ENCODE measurements at regions not wholly inside any gene's neighbourhood (a gene's known extent, or its start where the extent isn't known, plus 50 kb on each side); places are given as distances from the start of the nearest gene placed in this dataset.

DNA sequence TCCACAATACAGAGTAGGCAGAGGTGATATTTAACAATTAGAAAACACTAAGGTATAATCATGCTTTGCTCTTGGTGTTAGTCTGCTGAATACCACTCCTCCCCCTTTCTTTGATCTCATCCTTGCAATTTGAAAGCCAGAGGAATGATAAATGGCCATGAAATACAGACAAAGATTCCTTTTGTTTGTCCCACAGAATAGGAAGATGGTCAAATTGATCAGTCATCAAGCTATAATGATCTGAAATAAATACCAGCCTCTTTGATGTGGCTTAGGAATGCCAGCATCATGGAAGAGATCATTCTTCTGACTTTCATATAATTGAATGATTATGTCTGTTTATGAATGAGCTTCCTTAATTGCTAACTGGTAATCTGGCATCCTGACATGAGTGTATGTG, 1541.7 kb upstream of the CDH8 start:
- DNase-seq: no peak

DNA sequence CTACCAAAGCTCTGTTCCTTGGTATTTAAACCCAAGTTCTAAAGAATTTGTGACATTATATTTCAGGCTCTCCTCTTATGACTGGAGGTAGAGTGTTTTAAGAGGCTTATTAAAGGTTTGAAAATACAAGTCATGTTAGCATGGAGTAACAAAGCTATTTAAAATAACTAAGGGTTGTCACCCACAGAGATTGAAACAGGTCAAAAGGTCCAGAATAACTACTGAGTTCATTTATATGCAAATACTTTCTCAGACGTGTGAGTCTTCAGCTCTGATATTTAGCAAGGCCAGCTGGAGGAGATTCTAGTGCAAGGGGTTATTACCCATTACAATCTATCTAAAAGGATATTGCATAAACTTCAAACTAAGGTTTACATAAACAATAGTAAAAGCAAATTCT, 1538.8 kb upstream of the CDH8 start:
- no peak for DNase-seq

DNA sequence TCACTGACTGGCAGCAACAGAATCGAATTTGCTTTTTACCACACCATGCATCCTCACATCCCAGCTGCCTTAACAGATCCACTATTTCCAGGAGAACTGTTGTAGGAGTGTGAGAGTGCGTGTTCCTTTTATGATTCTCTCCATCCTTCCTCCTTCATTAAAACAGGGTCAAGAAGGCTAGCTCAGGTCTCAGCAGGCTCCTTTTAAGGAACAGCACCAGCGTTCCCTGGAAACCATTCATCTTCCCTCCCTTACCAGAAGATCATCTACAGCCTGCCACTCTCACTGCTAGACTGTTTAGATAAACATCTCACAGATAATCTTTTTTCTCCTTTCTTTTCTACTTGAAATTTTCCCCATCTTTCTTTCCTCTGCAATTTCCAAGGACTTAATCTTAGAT, 1531.9 kb upstream of the CDH8 start:
- DNase-seq: no peak

DNA sequence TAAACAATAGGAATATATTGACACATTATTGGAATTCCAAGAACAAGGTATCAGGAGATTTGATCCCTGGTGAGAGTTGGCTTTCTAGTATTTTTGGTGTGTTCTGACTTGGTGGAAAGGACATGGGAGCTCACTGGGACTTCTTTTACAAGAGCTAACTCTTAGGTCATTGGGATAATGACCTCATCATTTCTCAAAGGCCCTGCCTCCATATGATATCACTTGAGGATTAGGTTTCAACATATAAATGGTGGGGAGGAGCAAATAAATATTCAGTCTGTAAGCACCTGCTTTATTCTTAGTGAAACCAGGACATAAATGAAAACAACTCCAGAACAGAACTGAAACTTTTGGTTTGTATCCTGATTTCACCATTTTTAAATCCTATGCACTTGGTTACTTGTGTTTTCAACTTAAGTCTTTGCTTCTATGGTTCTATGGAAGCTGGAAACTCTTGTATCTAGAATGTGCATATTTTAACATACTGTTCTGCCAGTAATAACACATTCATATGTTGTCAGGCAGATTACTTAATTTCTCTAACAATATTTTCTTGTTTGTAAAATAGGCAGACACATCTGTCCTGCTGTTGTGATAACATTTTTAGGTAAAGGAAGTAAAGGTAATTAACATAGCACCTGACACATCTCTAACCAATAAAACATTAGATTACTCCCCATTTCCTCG, 1527.7 kb upstream of the CDH8 start:
- no peak for DNase-seq

DNA sequence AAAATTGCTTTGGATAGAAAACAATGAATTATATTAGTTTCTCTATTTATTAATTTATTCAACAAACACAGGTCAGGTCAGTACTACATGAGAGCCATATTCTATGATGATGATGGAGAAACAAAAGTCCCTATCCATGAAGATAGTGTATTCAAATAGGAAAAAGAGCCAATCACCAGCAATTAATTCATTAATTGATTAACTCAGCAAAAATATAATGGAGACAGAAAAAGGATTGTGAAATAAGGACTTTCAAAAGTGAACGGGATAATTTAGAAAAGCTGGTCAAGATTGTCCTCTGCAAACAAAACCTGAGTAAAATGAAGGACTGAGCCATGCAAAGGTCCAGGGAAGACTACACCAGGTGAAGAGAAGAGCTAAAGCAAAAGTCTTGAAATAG, 1517.7 kb upstream of the CDH8 start:
- no peak for DNase-seq

DNA sequence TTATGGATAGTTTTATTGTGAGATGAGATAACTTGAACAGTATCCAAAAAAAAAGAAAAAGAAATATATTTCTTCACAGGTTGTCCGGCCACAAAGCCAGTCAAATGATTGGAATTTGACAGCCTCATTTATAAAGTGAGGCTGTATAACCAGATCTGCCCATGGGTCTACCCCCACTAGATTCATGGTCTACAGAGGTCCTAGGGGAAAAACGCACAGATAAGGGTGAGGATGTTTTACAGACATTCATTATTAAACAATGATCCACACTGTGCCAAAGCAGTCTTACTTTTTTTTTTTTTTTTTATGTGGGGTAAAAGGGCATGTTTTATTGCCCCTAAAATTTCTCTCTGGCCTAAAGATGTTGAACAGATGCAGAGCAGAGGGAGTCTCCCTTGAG, 1503.0 kb upstream of the CDH8 start:
- DNase-seq: no peak

DNA sequence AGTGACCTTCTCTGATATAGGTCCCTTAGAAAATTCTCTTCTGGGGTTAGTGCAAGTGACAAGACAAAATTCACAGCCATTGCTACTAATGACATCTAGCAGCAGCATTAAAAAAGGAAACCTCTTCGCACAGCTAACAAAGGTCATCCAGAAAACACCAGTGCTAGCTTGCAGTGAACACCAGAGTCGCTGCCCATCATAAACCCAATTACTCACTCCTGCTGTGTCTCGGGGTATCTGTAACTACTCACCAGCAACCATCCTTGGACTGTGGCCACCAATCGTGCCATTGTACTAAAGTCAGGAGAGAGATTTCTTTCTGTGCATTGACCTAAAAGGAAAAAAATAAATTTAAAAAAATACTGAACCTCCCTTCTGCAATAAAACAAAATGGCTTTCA, 1494.7 kb upstream of the CDH8 start:
- no peak for DNase-seq

DNA sequence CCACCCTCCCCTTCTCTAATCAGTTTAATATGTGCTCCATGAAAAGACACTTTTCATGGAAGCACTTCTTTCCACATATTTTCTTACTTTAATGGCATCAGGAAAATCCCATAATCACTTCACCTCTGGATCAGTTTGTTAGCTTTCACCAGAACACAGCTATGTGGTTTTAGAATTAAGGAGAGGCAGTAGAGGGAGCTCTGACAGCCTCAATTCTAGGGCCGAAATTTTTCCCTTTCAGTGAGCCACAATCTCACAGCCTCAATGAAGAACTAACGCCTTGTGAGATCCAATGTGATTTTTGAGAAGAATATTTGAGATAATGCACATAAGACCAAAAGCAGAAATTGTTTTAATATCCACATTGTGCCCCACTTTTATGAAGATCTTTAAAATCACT, 1494.0 kb upstream of the CDH8 start:
- DNase-seq: no peak

DNA sequence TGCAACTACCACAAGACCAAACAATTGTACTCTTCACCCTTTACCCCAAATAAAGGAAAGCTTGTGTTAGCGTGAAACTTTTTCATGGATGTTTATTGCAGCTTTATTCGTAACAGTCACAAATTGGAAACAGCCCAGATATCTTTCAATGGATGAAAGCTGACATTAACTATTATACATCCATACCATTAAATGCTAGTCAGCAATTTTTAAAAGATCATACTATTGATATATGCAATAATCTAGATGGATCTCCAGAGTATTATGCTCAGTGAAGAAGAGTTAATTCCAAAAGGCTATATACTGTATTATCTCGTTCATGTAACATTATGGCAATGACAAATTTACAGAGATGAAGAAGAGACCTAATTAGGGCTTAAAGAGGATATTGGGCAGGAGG, 1491.2 kb upstream of the CDH8 start:
- no peak for DNase-seq

DNA sequence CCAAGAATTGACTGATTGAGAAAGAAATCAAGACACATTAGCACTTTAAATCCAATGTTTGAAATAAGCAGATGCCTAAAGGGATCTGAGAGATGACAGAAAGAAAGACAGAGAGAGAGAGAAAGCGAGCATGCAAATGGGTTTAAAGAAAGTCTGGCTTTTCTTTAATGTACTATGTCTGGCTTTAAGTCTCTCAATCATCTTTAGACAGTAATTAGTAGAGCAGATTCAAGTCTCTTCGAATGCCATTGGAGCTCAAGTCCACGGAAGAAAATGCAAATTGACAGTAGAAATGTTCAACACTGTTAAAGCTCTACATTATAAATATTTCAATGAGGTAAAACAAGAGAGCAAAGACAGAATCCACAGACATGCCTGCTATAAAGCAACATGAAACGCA, 1480.2 kb upstream of the CDH8 start:
- DNase-seq: no peak

DNA sequence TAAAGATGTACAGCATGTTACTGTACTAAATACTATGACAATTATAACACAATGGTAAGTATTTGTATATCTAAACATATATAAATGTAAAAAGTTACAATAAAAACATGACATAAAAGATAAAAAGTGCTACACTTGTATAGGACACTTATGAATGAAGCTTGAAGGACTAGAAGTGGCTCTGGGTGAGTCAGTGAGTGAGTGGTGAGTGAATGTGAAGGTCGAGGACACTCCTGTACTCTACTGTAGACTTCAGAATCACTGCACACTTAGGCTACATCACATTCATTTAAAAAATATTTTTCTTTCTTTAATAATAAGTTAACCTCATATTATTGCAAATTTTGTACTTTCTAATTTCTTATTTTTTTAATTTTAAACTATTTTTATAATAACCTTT, 1476.7 kb upstream of the CDH8 start:
- no peak for DNase-seq

DNA sequence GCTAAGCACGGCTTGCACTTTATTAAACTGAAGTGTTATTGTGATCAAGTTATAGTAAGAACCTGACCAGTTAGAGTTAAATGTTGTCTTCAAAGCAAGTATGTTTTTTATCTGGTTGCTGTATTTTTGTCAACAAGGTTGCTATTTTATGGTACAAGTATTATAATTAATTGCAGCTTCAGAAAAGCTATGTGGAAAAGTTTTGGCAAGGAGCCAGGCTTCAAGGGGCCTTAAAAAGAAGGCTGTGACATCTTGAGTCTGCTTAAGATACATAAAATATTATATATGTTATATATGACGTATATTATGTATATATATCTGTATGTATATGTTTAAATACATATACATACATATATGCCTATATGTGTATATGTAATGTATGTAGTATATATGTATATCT, 1461.2 kb upstream of the CDH8 start:
- no peak for DNase-seq

DNA sequence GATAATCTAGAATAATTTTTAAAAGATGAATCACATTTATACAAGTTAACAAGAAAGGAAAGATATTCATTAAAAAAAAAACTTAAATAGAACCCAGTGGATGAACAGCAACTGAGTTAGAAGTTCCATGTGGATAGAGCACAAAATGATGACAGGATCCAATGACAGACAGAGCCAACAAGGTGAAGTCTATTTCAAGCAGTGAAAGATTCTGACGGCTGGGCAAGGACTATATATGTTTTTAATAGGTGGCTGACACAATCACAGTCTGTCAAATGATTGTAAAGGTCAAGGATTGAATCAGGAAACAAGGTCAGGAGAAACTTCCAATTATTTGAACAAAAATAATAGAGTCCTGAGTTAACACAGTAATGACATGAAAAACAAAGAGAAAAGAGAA, 1460.0 kb upstream of the CDH8 start:
- DNase-seq: no peak

DNA sequence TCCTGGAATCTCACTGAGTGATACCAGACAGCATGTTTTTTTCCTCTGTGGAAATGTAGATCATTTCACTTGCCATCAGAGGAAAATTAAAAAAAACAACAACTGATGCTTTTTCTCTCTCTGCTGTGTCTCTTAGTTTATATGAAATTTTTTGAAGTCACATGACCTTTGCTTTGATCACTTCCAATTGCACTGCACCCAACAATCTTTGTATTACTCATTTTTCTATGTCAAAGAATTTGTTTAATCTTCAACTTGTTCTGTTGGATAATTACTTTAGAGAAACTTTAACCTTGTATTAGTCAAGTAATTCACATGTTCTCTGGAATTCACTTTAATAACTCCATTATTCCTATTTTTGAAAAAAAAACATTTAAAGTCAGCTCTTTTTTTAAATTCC, 1452.7 kb upstream of the CDH8 start:
- DNase-seq: no peak

DNA sequence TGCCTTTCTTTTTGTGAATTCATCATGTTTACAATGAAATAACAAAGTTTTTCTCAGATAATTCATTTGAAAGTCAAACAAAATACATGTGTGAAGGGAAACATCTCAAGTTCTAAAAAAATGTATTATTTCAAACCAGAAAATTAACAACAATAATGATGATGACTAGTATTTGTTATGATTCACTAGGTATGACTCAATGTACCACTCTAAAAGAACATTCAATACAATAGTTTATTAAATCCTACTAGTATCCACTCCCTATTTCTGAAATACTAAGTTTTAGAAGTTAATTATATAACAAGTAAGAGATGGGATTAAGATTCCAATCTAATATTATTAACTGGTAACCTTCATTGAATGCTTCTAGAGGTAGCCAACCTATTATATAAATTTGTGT, 1444.8 kb upstream of the CDH8 start:
- DNase-seq: no peak

DNA sequence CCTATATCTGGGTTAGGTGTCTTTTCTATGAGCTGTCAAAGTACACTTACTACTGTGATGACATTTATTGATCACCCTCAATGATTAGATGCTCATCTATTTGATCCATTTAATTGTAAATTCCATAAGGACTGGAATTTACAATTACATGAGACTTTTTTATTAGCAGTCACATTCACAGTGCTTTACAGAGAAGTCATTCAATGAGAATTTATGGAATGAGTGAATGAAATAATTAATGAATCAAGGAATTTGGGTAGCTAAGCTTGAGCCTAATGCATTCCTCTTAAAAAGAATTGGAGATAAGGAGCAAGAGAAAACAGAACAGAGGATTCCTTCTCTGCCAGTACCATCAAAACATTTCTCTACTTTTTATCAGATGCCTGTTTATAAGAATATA, 1437.5 kb upstream of the CDH8 start:
- no peak for DNase-seq

DNA sequence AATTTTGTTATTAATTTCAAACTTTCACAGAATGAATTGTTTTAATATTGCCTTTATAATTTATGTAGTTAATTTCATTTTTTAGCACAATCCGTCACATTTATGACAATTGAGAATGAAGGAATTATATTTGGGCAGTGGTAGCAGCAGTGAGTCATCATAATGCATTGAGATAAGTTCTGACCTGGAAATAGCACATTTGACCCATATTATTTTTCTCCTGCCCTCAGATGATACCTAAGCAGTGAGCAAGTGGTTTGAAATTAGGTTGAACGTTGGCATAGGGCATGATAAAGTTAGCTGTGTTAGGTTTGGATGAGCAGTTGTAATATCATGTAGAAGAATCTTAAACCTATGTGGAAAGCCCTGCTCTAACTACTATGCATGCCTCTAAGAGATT, 1431.3 kb upstream of the CDH8 start:
- no peak for DNase-seq

DNA sequence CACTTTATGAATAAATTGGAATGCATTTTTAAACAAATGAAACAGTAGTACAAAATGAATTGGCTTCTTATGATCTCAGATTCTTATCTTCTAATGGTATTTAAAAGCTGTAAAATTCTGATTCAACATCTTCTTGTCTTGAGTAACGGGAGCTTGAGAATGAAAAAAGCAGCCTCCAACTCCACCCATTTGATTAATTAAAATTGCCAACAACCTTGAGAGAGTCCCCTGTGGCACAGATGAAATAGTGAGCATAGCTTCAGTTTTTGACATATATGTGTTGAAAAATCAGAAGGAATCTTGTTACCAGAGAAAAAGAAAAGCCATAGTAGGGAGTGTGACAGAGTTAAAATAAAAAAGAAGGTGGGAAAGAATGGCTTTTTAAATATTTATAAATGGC, 1426.1 kb upstream of the CDH8 start:
- DNase-seq: no peak

DNA sequence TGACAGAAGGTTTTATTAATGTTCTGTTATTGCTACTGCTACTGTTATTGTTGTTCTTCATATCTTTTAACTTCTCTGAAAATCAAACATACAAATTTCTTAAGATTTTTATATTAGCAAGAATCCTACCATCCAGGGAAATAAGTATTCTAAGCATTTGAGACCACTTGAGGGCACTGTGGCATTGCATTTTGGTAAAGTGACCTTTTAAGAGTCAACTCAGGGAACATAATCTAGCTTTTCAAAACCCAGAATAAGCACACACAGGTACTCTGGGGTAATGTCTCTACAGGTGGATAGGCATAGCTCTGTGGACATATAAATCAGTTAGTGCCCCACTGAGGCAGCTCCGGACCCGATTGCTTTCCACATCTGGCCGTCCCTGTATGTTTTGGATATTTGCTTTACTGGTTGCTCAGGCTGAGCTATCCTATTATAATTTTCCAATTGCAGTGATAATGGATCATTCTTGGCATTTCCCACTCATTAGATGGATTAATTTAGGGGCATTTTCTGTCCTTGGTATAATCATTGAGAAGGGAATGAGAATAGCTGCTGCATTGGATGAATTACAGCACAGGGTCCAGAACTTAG, 1425.1 kb upstream of the CDH8 start:
- DNase-seq: peak; percentile 54

DNA sequence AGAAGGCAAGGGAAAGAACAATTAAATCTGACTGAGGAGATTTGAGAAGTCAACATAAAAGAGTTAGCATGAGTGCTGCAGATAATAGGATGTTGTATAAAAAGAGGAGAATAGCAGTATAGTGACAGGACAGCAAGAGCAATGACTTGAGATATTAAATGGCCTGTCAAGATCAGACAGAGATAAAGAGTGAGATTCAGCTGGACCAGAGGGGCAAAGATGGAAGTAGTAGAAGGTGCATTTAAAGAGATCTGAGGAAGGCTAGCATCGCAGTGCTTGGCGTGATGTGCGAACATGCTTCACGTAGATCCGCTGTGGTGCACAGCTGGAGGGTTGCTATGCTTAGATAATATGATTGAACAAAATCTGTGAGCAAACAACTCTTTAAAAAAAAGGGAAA, 1422.6 kb upstream of the CDH8 start:
- DNase-seq: no peak

DNA sequence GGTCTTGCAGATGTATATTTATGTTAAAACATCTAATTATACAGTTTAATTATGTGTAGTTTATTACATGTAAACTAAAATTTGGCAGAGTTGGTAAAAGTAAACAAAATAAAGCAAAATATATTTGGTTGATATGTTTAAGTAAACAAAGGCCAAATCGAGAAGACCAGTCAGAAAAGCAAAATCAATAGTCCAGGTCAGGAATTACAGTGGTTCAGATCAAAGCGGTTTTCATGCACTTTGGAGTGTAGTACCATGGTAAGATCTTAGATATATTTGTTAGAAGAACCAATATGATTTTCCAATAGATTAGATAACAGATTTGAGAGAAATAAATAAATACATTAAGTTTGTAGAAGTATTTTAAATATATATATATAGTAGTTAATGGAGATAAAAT, 1421.6 kb upstream of the CDH8 start:
- DNase-seq: no peak

DNA sequence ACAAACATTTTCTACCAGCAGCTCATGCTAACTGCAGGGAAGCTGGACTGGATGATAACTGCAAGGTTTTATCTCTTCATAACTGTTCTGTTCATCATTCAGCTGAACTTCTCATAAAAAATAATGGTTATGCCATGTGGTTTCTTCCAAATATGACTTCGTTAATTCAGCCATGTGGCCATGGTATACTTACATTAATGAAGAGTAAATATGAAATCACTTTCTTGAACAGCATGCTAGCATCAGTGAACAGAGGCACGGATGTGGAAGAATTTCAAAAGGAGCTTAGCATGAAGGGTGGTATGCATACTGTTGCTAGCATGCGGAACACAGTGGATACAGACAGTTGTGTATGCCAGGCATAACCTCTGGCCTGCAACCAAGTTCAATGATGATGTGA, 1417.0 kb upstream of the CDH8 start:
- no peak for DNase-seq

DNA sequence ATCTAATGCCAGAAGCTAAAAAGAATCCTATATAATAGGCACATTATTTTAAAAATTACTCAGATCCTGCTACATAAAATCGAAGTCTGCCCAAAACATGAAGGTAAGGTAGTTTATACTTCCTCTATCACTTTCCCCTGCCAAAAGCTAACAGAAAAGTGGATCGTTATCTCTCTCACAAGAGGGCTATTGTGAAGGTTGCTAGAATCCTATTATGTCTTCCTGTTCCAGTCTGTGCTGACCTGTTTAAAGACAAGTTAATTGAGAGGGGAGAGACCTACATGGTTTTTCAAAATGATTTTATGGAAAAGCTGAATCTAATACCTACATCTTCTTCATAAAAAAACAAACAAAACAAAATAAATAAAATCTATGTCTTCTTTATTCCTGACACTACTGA, 1410.9 kb upstream of the CDH8 start:
- no peak for DNase-seq

DNA sequence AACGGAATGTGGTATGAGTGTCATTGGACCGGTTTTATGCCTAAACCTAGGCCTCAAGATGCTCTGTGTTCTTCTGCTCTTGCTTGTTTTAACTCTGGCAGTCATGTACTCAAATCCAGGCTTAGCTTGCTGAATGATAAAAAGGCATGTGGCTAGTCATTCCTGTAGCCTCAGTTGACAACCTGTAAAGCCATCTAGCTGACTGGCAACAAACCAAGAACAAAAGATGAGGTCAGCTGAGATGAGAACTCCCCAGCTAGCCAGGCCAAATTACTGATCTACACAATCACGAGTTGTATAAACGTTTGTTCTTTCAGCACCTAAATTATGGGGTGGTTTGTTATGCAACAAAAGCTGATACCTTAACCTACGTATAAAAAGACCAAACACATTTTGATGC, 1406.0 kb upstream of the CDH8 start:
- no peak for DNase-seq

DNA sequence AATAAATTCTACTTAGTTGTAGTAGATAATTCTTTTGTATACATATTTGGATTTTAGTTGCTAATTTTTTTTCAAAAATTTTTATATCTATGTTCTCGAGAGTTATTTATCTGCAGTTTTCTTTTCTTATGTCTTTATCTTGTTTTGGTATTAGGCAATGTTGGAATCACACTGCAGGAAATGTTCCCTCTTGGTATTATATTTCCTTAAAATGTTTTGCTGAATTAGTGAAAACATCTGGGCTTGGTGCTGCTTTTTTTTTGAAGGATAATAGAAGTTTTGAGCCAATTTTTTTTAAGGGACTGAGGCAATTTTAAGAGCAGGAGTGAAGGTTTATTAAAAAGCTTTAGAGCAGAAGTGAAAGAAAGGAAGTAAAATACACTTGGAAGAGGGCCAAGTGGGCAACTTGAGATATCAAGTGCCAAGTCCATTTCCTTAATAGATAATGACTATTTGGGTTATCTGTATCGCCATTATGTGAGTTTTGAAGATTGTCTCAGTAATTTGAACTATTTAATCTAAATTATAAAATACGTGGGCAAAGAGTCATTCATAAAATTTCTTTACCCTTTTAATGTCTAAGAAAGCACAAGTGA, 1390.1 kb upstream of the CDH8 start:
- no peak for DNase-seq
